ENCODE measurements at regions not wholly inside any gene's neighbourhood (a gene's known extent, or its start where the extent isn't known, plus 50 kb on each side); places are given as distances from the start of the nearest gene placed in this dataset.

DNA sequence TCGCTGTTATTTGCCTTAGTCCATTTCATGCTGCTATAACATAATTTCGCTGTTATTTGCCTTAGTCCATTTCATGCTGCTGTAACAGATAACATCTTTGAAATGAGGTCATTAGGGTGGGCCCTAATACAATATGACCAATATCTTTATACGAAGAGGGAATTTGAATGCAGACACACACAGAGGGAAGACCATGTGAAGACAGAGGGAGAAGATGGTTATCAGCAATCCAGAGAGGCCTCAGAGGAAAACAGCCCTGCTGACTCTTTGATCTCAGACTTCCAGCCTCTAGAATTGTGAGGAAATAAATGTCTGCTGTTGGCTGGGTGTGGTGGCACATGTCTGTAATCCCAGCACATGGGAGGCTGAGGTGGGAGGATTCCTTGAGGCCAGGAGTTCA, 404.9 kb downstream of the TYW1 start:
- TF ChIP-seq, protein P1, sequence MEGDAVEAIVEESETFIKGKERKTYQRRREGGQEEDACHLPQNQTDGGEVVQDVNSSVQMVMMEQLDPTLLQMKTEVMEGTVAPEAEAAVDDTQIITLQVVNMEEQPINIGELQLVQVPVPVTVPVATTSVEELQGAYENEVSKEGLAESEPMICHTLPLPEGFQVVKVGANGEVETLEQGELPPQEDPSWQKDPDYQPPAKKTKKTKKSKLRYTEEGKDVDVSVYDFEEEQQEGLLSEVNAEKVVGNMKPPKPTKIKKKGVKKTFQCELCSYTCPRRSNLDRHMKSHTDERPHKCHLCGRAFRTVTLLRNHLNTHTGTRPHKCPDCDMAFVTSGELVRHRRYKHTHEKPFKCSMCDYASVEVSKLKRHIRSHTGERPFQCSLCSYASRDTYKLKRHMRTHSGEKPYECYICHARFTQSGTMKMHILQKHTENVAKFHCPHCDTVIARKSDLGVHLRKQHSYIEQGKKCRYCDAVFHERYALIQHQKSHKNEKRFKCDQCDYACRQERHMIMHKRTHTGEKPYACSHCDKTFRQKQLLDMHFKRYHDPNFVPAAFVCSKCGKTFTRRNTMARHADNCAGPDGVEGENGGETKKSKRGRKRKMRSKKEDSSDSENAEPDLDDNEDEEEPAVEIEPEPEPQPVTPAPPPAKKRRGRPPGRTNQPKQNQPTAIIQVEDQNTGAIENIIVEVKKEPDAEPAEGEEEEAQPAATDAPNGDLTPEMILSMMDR (conservative IDR thresholded peaks at IDR 0.05): no peak
- TF ChIP-seq ZFX (IDR thresholded peaks at IDR 0.05): no peak
- H3K27ac ChIP-seq: no peak overlapping the region

DNA sequence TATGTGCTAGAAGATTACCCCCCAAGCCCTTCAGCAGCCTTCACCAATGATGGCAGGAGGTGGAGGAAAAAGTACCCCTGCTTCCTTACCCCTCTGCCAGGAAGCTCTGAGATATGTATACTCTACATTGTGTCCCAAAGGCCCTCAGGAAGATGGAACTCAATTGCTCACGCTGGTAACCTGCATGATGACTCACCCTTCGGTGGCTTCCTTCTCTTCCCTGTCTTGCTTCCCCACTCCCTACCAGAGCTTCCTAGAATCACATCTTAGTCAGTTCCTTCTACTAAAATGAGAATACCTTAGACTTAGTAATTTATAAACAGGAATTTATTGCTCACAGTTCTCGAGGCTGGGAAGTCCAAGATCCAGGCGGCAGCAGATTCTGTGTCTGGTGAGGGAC, 405.6 kb downstream of the TYW1 start:
- no peak for TF ChIP-seq ZFX (IDR thresholded peaks at IDR 0.05)
- TF ChIP-seq, protein P1 (conservative IDR thresholded peaks at IDR 0.05): no peak
- no peak overlapping the region for H3K27ac ChIP-seq

DNA sequence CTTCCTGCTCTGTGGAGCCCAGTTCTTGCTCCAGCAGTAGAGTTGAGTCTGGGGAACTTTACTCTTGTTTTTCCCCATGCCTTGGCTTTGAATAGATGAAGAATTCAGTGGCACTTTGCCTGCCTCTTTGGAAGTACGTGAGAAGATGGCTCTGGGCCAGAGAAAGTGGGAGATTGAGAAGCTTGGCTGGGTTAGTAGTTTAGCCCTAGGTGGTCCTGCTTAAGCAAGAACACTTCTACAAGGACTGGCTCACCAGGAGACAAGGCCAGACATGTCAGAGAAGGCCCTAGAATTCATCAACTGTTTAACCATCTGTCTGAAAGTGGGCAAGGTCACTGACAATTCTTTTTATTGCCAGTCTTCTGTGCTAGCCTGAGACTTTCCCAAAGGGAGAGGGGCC, 410.3 kb downstream of the TYW1 start:
- no peak overlapping the region for H3K27ac ChIP-seq
- TF ChIP-seq, protein P1 (conservative IDR thresholded peaks at IDR 0.05): no peak
- no peak for TF ChIP-seq ZFX (IDR thresholded peaks at IDR 0.05)

DNA sequence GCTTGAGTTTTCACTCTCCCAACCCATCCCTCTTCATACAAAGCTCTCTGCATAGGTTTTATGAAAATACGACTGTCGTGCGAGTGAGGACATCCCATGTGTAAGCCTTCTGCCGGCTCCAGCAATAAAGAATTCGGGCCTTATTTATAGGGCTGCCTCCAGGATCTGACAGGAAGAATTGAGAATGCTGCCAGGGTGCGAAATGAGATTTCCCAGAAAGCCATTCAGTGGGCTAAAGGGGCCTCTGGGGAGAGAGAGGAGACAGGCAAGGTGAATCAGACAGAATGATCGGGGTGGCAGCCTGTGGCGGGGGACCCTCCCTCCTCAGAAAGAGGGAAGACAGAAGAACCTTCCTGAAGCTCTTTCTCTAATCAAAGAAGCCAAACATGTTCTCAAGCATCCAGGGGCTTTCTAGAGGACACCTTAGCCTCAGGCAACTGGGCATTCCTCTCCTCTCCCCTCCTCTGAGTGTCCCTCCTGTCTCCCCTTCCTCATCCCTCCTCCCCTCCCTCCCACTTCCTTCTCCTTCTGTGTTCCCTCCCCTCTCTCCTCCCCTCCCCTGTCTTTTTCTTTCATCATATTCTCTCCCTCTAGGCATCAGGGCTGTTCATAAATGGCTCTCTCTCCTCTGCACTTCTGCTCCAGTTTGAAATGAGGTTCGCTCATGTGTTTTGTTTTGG, 410.9 kb downstream of the TYW1 start:
- H3K27ac ChIP-seq: no peak overlapping the region
- TF ChIP-seq ZFX (IDR thresholded peaks at IDR 0.05): no peak
- TF ChIP-seq, protein P1 (conservative IDR thresholded peaks at IDR 0.05): no peak

DNA sequence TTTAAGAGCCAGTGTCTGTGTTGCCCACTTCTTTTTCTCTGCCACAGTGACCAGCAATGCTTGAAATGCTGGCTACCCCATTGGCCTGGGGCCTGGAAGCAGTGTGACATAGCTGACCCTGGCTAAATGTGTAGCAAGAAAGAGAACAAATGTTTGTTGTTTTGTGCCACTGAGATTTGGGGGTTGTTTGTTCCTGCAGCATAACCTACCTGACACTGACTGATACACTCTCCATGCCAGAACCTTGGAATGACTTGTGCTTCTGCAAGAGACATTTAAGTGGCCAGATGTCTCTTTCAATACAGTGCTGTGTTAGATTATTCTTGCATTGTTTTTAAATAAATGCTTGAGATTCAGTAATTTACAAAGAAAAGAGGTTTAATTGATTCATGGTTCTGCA, 411.5 kb downstream of the TYW1 start:
- TF ChIP-seq ZFX (IDR thresholded peaks at IDR 0.05): no peak
- H3K27ac ChIP-seq: no peak overlapping the region

DNA sequence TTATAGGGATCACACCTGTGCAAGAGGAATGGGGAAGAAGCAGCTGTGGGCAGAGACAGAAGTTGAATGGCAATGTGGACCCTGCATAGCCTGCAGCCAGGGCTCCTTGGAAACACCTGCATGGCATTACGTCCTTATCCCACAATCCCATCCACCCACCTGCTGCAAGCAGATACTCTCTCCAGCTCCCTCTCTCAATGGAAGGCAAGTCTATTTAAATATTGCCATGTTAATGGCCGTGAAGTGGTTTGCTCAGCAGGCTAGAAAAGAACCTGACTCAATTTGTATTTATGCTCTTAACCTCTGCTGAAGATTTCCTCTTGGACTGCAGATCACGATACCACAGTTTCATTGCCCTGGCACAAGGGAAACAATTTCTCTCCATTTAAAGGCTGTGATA, 417.0 kb downstream of the TYW1 start:
- no peak overlapping the region for H3K27ac ChIP-seq
- TF ChIP-seq, protein P1 (conservative IDR thresholded peaks at IDR 0.05): no peak
- no peak for TF ChIP-seq ZFX (IDR thresholded peaks at IDR 0.05)

DNA sequence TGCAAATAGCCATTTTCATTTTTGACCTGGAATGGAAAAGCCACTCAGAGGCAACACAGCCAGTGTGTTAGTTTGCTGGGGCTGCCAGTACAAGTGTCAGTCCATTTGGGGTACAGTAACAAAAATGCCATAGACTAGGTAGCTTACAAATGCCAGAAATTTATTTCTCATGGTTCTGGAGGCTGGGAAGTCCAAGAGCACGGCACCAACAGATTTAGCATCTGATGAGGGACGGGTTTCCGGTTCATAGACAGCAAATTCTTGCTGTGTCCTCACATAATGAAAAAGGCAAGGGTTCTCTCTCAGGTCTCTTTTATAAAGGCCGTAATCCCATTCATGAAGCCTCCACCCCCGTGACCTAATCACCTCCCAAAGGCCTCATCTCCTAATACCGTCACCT, 418.2 kb downstream of the TYW1 start:
- TF ChIP-seq ZFX (IDR thresholded peaks at IDR 0.05): no peak
- TF ChIP-seq, protein P1 (conservative IDR thresholded peaks at IDR 0.05): no peak
- H3K27ac ChIP-seq: no peak overlapping the region

DNA sequence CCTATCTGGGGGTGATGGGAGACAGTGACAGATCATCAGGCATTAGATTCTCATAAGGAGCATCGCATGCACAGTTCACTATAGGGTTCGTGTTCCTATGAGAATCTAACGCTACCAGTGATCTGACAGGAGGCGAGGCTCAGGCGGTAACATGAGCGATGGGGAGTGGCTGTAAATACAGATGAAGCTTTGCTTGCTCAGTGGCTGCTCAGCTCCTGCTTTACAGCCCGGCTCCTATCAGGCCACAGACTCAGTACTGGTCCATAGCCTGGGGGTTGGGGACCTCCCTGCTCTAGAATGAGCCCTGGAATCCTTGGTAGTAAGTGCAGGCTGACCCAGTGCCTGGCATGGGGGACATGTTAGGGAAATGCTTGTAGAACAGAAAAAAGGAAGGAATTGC, 426.0 kb downstream of the TYW1 start:
- H3K27ac ChIP-seq: no peak overlapping the region
- no peak for TF ChIP-seq ZFX (IDR thresholded peaks at IDR 0.05)
- TF ChIP-seq, protein P1 (conservative IDR thresholded peaks at IDR 0.05): no peak

Measured in C4-2B (cell line).